ENCODE measurements at regions not wholly inside any gene's neighbourhood (a gene's known extent, or its start where the extent isn't known, plus 50 kb on each side); places are given as distances from the start of the nearest gene placed in this dataset.

- ATAC-seq, result no peak
- no peak for DNase-seq (ENCODE audit: low spot score in 2 of 2)
- no peaks in the 10 kb centered on the region for H3K4me1 Mint-ChIP-seq
- H3K9me3 Mint-ChIP-seq, result peaks cover 2% of the 10 kb centered on the region
- H3K4me3 Mint-ChIP-seq, result no peak overlapping the region
- H3K36me3 Mint-ChIP-seq, result no peaks in the 10 kb centered on the region
- H3K27ac Mint-ChIP-seq, result no peak overlapping the region
These were observed 115.8 kb downstream of the ETNK1 start for GRCh38 chr12:22740656-22741355.

DNA sequence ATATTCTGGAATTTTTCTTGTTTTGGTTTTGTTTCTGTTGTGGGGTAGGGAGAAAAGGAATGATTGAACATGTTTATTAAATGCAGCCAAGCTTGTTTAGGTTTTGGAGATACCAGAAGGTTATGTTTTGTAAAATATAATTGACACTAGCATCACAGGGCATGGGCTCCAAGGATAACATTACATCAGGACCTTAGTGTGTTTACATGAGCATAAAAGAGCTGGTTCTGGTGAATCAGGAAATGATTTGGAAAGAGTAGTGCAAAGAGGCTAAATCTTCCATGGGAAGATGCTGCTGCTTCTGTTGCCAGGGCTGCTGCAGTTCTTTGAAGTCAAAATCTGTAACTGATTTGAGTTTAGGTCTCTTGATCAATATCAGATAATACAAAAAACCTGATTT lies 118.7 kb downstream of the ETNK1 start:
- H3K27ac Mint-ChIP-seq, result no peak overlapping the region
- no peak for DNase-seq (ENCODE audit: low spot score in 2 of 2)
- no peaks in the 10 kb centered on the region for H3K36me3 Mint-ChIP-seq
- no peak for ATAC-seq
- H3K4me3 Mint-ChIP-seq, result no peak overlapping the region
- no peaks in the 10 kb centered on the region for H3K9me3 Mint-ChIP-seq
- H3K4me1 Mint-ChIP-seq, result no peaks in the 10 kb centered on the region

DNA sequence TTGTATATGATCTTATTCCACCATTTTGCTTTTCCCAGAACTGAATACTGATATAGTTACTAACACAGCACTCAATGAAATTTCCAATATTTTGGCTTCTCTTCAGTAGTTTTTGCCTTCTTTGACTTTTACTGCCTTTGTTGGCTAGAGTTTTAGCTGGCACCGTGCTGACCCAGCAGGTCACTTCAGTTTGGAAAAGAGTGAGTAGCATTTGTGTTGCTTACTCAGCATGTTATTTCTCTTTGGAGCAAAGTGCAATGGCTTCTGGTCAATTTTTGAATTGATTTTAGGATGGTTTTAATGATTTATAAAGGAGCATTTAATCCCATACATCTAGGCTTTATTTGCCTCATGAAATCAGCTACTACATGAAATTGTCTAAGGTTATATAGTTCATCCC lies 119.2 kb downstream of the ETNK1 start:
- Mint-ChIP-seq H3K4me1 (no peaks in the 10 kb centered on the region), H3K4me3 (no peak overlapping the region), H3K27ac (no peak overlapping the region), H3K9me3 (no peaks in the 10 kb centered on the region), H3K36me3 (no peaks in the 10 kb centered on the region)
- DNase-seq (ENCODE audit: low spot score in 2 of 2), result no peak
- ATAC-seq, result no peak

- no peak overlapping the region for H3K27ac Mint-ChIP-seq
- no peaks in the 10 kb centered on the region for H3K4me1 Mint-ChIP-seq
- no peak overlapping the region for H3K4me3 Mint-ChIP-seq
- DNase-seq (ENCODE audit: low spot score in 2 of 2) (no peak), ATAC-seq (no peak)
- no peaks in the 10 kb centered on the region for H3K9me3 Mint-ChIP-seq
- no peaks in the 10 kb centered on the region for H3K36me3 Mint-ChIP-seq
These were observed 121.7 kb downstream of the ETNK1 start for GRCh38 chr12:22746720-22747119.

- no peak for DNase-seq (ENCODE audit: low spot score in 2 of 2)
- Mint-ChIP-seq H3K9me3 (peaks cover 10% of the 10 kb centered on the region), H3K36me3 (no peaks in the 10 kb centered on the region), H3K4me3 (no peak overlapping the region), H3K4me1 (no peaks in the 10 kb centered on the region), H3K27ac (no peak overlapping the region)
- no peak for ATAC-seq
These were observed 130.7 kb downstream of the ETNK1 start for GRCh38 chr12:22755629-22756028.

GRCh38 chr12:22759769-22760674 lies 135.1 kb downstream of the ETNK1 start:
- no peak overlapping the region for H3K27ac Mint-ChIP-seq
- DNase-seq (ENCODE audit: low spot score in 2 of 2) (no peak), ATAC-seq (peak; percentile 19)
- no peaks in the 10 kb centered on the region for H3K4me1 Mint-ChIP-seq
- H3K9me3 Mint-ChIP-seq, result no peaks in the 10 kb centered on the region
- no peaks in the 10 kb centered on the region for H3K36me3 Mint-ChIP-seq
- H3K4me3 Mint-ChIP-seq, result no peak overlapping the region

DNA sequence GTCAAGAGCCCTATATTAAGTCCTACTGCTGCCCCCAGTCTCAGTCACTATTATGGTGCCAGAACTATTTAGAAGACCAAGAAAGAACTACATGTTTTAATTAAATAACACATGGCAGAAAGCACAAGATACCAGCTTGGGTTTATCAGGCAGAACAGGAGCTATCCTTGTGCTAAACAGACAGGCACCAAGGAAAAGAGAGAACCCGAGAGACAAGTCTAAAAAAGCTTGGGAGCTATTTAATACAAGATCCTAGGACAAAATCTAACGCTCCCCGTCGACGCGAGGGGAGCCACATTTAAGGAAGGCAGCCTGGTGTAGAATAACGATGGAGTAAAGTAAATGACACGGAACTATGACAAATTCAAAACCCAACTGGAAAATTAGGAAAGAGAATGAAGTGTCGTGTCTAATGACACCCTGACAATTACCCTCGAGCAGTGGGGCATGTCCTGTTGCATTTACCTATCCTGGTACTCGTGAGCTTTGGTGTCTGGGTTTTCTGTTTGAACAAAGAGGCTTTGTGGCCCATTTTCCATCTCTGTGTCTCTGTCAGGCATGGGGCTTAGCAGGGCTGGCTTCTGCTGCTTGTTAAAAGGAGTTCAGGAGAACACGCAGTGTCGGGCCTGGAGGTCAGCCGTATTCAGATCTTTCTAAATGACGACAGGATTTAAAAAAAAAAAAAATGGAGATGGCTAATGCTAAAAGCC lies 140.6 kb downstream of the ETNK1 start:
- no peak for ATAC-seq
- H3K36me3 Mint-ChIP-seq, result no peaks in the 10 kb centered on the region
- H3K4me1 Mint-ChIP-seq, result no peaks in the 10 kb centered on the region
- no peak for DNase-seq (ENCODE audit: low spot score in 2 of 2)
- no peaks in the 10 kb centered on the region for H3K9me3 Mint-ChIP-seq
- H3K4me3 Mint-ChIP-seq, result no peak overlapping the region
- no peak overlapping the region for H3K27ac Mint-ChIP-seq

- no peak for ATAC-seq
- no peak overlapping the region for H3K27ac Mint-ChIP-seq
- H3K9me3 Mint-ChIP-seq, result no peaks in the 10 kb centered on the region
- no peak for DNase-seq (ENCODE audit: low spot score in 2 of 2)
- no peaks in the 10 kb centered on the region for H3K36me3 Mint-ChIP-seq
- no peaks in the 10 kb centered on the region for H3K4me1 Mint-ChIP-seq
- no peak overlapping the region for H3K4me3 Mint-ChIP-seq
These were observed 142.0 kb downstream of the ETNK1 start for GRCh38 chr12:22766911-22767420.

GRCh38 chr12:22781339-22781738 lies 156.4 kb downstream of the ETNK1 start:
- Mint-ChIP-seq H3K4me3 (no peak overlapping the region), H3K4me1 (no peaks in the 10 kb centered on the region), H3K9me3 (no peaks in the 10 kb centered on the region), H3K36me3 (no peaks in the 10 kb centered on the region), H3K27ac (no peak overlapping the region)
- DNase-seq (ENCODE audit: low spot score in 2 of 2), result no peak
- peak; percentile 24 for ATAC-seq

DNA sequence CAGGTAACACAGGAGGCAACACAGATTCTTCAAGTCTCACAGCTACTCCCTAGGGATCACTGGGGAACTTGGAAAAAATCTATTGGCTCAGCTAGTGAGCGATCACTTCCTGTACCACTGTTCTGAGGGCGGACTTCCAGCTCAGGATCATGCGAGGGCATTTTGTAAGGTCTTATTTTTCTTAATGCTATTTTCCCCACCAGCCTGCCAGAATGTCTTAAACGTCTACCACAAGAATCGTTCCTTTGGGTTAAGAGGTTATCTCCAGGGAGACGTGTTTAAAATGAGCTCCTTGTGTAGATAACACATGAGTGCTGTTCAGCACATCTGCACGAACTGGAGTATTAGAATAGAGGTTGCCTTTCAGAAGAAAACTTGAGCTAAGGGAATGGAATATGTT lies 162.6 kb downstream of the ETNK1 start:
- Mint-ChIP-seq H3K36me3 (no peaks in the 10 kb centered on the region), H3K9me3 (no peaks in the 10 kb centered on the region), H3K27ac (no peak overlapping the region), H3K4me3 (no peak overlapping the region), H3K4me1 (no peaks in the 10 kb centered on the region)
- DNase-seq (ENCODE audit: low spot score in 2 of 2) (no peak), ATAC-seq (no peak)

DNA sequence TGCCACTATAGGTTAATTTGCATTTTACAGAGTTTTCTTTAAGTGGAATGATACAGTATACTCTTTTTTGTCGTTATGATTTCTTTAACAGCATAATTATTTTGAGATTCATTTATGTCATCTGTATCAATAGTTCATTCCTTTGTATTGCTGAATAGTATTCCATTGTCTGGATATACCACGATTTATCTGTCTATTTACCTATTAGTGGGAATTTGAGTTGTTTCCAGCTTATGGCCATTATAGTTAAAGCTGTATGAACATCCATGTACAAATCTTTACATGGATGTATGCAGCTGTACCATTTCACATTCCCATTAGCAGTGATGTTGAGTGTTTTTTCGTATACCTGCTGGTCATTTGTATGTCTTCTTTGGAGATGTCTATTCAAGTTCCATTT lies 163.9 kb downstream of the ETNK1 start:
- no peaks in the 10 kb centered on the region for H3K36me3 Mint-ChIP-seq
- ATAC-seq, result no peak
- H3K4me3 Mint-ChIP-seq, result no peak overlapping the region
- no peaks in the 10 kb centered on the region for H3K4me1 Mint-ChIP-seq
- no peak for DNase-seq (ENCODE audit: low spot score in 2 of 2)
- no peaks in the 10 kb centered on the region for H3K9me3 Mint-ChIP-seq
- H3K27ac Mint-ChIP-seq, result no peak overlapping the region

DNA sequence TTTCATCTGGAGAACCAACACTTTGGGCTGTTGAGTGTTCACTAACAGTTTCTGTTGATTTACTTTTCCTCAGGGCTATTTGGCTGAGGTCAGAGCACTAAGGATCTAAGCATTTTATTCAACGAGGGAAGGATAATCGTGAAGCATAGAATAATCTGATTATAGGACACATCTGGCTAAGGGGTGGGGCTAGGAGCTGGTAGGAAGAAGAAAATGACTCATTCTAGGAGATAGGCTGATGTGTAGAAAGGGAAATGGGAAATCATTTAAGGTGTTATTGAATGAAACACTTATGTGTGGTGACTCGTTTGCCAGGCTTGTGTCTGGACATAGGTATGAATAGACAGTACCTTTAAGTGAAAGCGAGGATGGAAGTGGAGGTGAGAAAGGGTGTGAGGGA lies 167.2 kb downstream of the ETNK1 start:
- H3K36me3 Mint-ChIP-seq, result no peaks in the 10 kb centered on the region
- no peak for ATAC-seq
- no peaks in the 10 kb centered on the region for H3K9me3 Mint-ChIP-seq
- no peak overlapping the region for H3K4me3 Mint-ChIP-seq
- H3K27ac Mint-ChIP-seq, result no peak overlapping the region
- DNase-seq (ENCODE audit: low spot score in 2 of 2), result no peak
- no peaks in the 10 kb centered on the region for H3K4me1 Mint-ChIP-seq

DNA sequence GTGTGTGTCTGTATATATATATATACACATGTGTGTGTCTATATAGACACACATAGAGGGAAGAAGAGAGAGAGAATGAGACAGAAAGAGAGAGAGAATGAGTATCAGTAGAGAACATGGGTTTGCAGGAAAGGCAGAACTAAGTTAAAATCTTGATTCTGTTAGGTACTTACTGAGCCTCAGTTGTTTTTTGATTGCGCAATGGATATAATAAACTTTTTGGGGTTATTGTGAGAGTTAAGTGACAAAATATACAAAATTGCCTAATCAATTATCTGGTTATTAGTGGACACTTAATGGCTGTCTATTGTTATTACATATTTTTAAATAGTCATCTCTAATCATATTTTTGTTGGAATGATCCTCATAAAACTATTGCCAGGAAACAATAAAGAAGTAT lies 169.0 kb downstream of the ETNK1 start:
- H3K27ac Mint-ChIP-seq, result no peak overlapping the region
- H3K9me3 Mint-ChIP-seq, result no peaks in the 10 kb centered on the region
- H3K4me3 Mint-ChIP-seq, result no peak overlapping the region
- DNase-seq (ENCODE audit: low spot score in 2 of 2) (no peak), ATAC-seq (no peak)
- H3K4me1 Mint-ChIP-seq, result no peaks in the 10 kb centered on the region
- H3K36me3 Mint-ChIP-seq, result no peaks in the 10 kb centered on the region

- Mint-ChIP-seq H3K4me1 (no peaks in the 10 kb centered on the region), H3K27ac (no peak overlapping the region), H3K36me3 (no peaks in the 10 kb centered on the region), H3K9me3 (no peaks in the 10 kb centered on the region), H3K4me3 (no peak overlapping the region)
- DNase-seq (ENCODE audit: low spot score in 2 of 2), result no peak
- ATAC-seq, result no peak
These were observed 172.1 kb downstream of the ETNK1 start for GRCh38 chr12:22796941-22797630.

GRCh38 chr12:22797701-22798100 lies 172.7 kb downstream of the ETNK1 start:
- no peaks in the 10 kb centered on the region for H3K9me3 Mint-ChIP-seq
- H3K4me1 Mint-ChIP-seq, result no peaks in the 10 kb centered on the region
- no peak for DNase-seq (ENCODE audit: low spot score in 2 of 2)
- no peak for ATAC-seq
- no peak overlapping the region for H3K27ac Mint-ChIP-seq
- no peaks in the 10 kb centered on the region for H3K36me3 Mint-ChIP-seq
- H3K4me3 Mint-ChIP-seq, result no peak overlapping the region

Data from stimulated activated effector memory CD8-positive, alpha-beta T cell treated with anti-CD3 and anti-CD28 coated beads, Interleukin-12 subunit alpha, Interleukin-12 subunit beta, amount 100 ng/mL, for 72 hours (primary cell).